Cardiac fibroblast (primary cell): ENCODE measurements at regions not wholly inside any gene's neighbourhood (a gene's known extent, or its start where the extent isn't known, plus 50 kb on each side); places are given as distances from the start of the nearest gene placed in this dataset.

Experiments used
- DNase-seq, 2 donors: peaks; one replicate each; pipeline versions ENCODE4 v3.0.0 to v3.0.0-alpha.2; 2010; ENCODE audit warnings: low read depth in 2 of 2
- H3K4me3 ChIP-seq, 2 donors: replicated peaks in 1 of 2; 1 replicate in 1 of 2; 2 replicates in 1 of 2; pipeline ENCODE4 v1.5.1; 2011; ENCODE audit warnings: low read depth in 2 of 2, low read length in 2 of 2, mild to moderate bottlenecking in 2 of 2, moderate library complexity in 1 of 2
- CTCF ChIP-seq: IDR thresholded peaks from one replicate; pipeline ENCODE4 v1.5.1; 2011; ENCODE audit warnings: low read depth, mild to moderate bottlenecking, low read length, inconsistent platforms

GRCh38 chr10:2256241-2256640 is 518.9 kb upstream of the ADARB2 start:
- no peak overlapping the region for H3K4me3 ChIP-seq
- DNase-seq, result no peak
- no peak for TF ChIP-seq CTCF

DNA sequence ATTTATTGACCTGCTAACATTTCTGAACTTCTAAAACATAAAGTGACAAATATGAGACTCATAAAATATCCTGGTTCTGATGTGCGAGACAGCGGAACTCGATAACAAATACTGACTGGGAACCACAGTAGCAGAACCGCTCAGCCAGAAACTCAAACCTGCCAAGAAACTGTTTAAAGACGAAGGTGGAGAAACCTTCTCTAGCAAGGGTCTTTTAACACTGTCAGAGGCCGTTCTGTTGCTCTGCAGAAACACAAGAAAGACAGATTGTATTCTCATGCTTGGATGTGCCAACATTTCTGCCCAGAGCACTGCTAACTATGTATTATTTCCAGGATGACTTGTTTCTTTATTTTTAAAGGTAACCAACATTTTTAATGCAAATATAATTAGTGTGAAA is 514.8 kb upstream of the ADARB2 start:
- DNase-seq, result no peak
- TF ChIP-seq CTCF, result no peak
- no peak overlapping the region for H3K4me3 ChIP-seq

GRCh38 chr10:2251631-2252030 is 514.3 kb upstream of the ADARB2 start:
- DNase-seq, result no peak
- H3K4me3 ChIP-seq, result no peak overlapping the region
- TF ChIP-seq CTCF, result no peak

DNA sequence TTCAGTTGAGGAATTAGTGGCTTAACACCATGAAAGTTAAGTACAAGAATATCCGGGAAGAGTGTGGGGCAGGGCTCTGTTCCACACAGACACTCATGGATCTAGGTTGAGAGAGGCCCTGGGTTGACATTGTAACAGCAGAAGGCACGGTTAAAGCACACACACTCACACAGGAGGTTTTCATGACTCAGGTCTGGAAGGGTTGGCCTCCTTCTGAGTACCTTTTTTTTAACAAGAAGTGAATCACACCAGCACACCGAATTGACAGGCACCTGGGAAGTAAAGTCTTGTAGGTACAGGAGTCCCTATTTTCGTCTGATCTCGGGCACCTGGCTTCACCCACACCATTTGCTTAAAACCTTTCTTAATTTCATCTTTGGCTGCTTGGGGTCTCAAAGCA is 509.4 kb upstream of the ADARB2 start:
- DNase-seq, result no peak
- H3K4me3 ChIP-seq, result no peak overlapping the region
- TF ChIP-seq CTCF, result no peak

DNA sequence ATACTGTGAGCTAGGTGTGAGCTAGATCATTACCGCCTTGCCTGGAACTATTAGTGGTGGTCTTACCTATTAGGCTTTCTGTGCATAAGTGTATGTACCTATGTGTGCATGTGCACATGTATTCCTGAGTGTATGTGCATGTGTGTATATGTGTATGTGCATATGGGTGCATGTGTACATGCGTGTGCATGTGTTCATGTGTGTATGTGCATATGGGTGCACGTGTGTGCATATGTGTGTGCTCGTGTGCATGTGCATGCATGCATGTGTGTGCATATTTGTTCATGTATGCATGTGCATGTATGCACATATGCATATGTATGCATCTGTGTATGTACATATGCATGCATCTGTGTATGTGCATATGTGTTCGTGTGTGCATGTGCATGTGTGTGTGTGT is 508.3 kb upstream of the ADARB2 start:
- no peak for TF ChIP-seq CTCF
- DNase-seq, result no peak
- no peak overlapping the region for H3K4me3 ChIP-seq

DNA sequence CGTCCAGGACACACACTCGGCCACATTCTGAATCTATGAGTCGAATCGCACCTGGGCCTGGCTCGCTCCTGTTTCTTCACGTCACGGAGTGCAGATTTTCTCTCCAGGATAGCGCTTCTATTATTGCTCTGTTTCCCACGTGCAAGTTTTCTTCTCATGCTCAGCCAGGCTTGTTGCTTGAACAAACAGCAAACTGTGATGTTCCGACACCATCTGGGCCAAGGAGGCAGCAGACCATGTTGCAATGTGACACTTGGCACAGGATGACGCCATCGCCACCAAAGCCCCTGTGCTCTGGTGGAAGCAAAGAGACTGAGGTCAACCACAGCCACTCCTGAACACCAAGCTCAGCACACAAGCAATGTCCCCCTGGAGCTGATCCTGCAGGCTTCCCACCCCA is 507.1 kb upstream of the ADARB2 start:
- no peak overlapping the region for H3K4me3 ChIP-seq
- DNase-seq, result no peak
- no peak for TF ChIP-seq CTCF

GRCh38 chr10:2236876-2237275 is 499.6 kb upstream of the ADARB2 start:
- no peak overlapping the region for H3K4me3 ChIP-seq
- no peak for TF ChIP-seq CTCF
- DNase-seq, result no peak
